ENCODE measurements at regions not wholly inside any gene's neighbourhood (a gene's known extent, or its start where the extent isn't known, plus 50 kb on each side); places are given as distances from the start of the nearest gene placed in this dataset.

DNA sequence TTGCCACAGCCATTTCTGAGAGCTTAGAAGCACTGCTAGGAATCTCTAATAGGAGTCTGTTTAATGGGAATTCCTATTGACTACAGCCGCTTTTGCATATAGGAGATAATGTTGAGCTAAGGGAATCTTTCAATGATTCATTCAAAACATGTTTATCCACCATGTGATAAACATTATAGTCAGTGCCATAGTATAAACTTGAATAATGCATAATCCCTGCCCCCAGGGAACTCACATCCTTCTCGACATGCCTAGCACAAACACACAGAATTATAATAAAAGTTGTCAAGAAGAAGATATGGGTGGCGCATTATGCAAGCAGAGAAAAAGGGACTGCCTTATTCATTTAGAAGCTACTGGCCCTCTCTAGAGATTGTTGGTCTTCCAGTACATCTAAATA is 248.0 kb downstream of the DAD1 start:
- intact Hi-C loops (cut with micrococcal nuclease): no loop called here
- H3K14ac ChIP-seq (replicated peaks; ENCODE audit: low read depth, low read length): no peak overlapping the region
- no peak overlapping the region for H3K27ac ChIP-seq (ENCODE audit: insufficient read depth, low read length)
- in situ Hi-C loops (cut with MboI; ENCODE audit: low sequenced_read_pairs): no loop called here
- no peak overlapping the region for H3K18ac ChIP-seq (ENCODE audit: low read depth, low read length)
- no peaks in the 10 kb centered on the region for H4K20me1 ChIP-seq (ENCODE audit: insufficient read depth, low read length)
- H4K91ac ChIP-seq (ENCODE audit: insufficient read depth, low read depth, low read length): no peak overlapping the region
- no peaks in the 10 kb centered on the region for H3K79me1 ChIP-seq (ENCODE audit: low read depth in 1 of 2, low read length in 2 of 2)
- DNase-seq (no peak), ATAC-seq (ENCODE audit: low read depth) (no peak)
- BruUV-seq (replicated peaks): no TSS peak
- H3K9ac ChIP-seq (ENCODE audit: low read depth, low read length): no peak overlapping the region
- H2BK20ac ChIP-seq (ENCODE audit: low read depth, low read length): no peak overlapping the region
- H3K23ac ChIP-seq (ENCODE audit: low read depth, low read length): no peak overlapping the region
- WGBS, 2 experiments (ENCODE audit: extremely low coverage in 2 of 2, insufficient read length in 1 of 2): no CpG with 5 or more reads among the region's 3 CpGs
- no peak overlapping the region for H2BK15ac ChIP-seq (ENCODE audit: low read depth, low read length)
- H2BK5ac ChIP-seq (ENCODE audit: low read depth, low read length, poor library complexity, severe bottlenecking): no peak overlapping the region
- H3K9me3 ChIP-seq (ENCODE audit: control insufficient read depth, insufficient read depth, low read length): peaks cover 4% of the 10 kb centered on the region
- H2BK120ac ChIP-seq (ENCODE audit: low read depth, low read length): no peak overlapping the region
- no peak overlapping the region for H2AFZ ChIP-seq (replicated peaks; ENCODE audit: low read length, poor library complexity)
- H2AK9ac ChIP-seq (replicated peaks; ENCODE audit: low read depth, low read length, poor library complexity): no peak overlapping the region
- H4K8ac ChIP-seq (ENCODE audit: low read depth in 2 of 2, low read length in 2 of 2): no peak overlapping the region
- no peaks in the 10 kb centered on the region for H3K36me3 ChIP-seq (ENCODE audit: control insufficient read depth, insufficient read depth, low read length)
- TF ChIP-seq SMC3 (IDR thresholded peaks at IDR 0.05; ENCODE audit: low read depth, low read length) (no peak), BHLHE40 (IDR thresholded peaks at IDR 0.05; ENCODE audit: low read depth, low read length) (no peak), CHD1 (IDR thresholded peaks at IDR 0.05; ENCODE audit: low read depth, low read length) (no peak), ELK1 (IDR thresholded peaks at IDR 0.05; ENCODE audit: borderline replicate concordance, low read depth, low read length) (no peak), CEBPB (IDR thresholded peaks at IDR 0.05; ENCODE audit: low read depth, low read length) (no peak), RCOR1 (IDR thresholded peaks at IDR 0.05; ENCODE audit: insufficient replicate concordance, low read length) (no peak), FOS (IDR thresholded peaks at IDR 0.05; ENCODE audit: low read depth, low read length) (no peak), MAFK (IDR thresholded peaks at IDR 0.05; ENCODE audit: low read depth, low read length) (no peak), USF2 (IDR thresholded peaks at IDR 0.05; ENCODE audit: low read depth, low read length) (no peak), RAD21 (IDR thresholded peaks at IDR 0.05; ENCODE audit: low read length) (no peak), RFX5 (IDR thresholded peaks at IDR 0.05; ENCODE audit: low read depth, low read length) (no peak), NFE2L2 (IDR thresholded peaks at IDR 0.05; ENCODE audit: low read depth, low read length) (no peak), MAZ (IDR thresholded peaks at IDR 0.05; ENCODE audit: borderline replicate concordance, low read depth, low read length) (no peak), POLR2A (IDR thresholded peaks at IDR 0.05; ENCODE audit: low read depth, low read length) (no peak), MXI1 (IDR thresholded peaks at IDR 0.05; ENCODE audit: borderline replicate concordance, low read depth, low read length) (no peak)
- TF ChIP-seq, protein P1, sequence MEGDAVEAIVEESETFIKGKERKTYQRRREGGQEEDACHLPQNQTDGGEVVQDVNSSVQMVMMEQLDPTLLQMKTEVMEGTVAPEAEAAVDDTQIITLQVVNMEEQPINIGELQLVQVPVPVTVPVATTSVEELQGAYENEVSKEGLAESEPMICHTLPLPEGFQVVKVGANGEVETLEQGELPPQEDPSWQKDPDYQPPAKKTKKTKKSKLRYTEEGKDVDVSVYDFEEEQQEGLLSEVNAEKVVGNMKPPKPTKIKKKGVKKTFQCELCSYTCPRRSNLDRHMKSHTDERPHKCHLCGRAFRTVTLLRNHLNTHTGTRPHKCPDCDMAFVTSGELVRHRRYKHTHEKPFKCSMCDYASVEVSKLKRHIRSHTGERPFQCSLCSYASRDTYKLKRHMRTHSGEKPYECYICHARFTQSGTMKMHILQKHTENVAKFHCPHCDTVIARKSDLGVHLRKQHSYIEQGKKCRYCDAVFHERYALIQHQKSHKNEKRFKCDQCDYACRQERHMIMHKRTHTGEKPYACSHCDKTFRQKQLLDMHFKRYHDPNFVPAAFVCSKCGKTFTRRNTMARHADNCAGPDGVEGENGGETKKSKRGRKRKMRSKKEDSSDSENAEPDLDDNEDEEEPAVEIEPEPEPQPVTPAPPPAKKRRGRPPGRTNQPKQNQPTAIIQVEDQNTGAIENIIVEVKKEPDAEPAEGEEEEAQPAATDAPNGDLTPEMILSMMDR (conservative IDR thresholded peaks at IDR 0.05; ENCODE audit: low read depth, low read length): no peak
- H3K56ac ChIP-seq (ENCODE audit: extremely low read depth, insufficient read depth, low read length): no peak overlapping the region
- H3K4me2 ChIP-seq (ENCODE audit: low read depth, low read length): no peak overlapping the region
- ChIA-PET POLR2A (ENCODE audit: unreplicated experiment) (no interaction called here), CTCF (interaction anchor here (0.6 kb wide), 1 partner anchor 609 kb away, joined by 3 read pairs; no protein-coding TSS in a partner anchor)
- no peak overlapping the region for H4K5ac ChIP-seq (ENCODE audit: low read depth, low read length)
- H3K4me1 ChIP-seq (ENCODE audit: control insufficient read depth, insufficient read depth, low read length): no peaks in the 10 kb centered on the region
- no peak overlapping the region for H3K4me3 ChIP-seq (ENCODE audit: insufficient read depth, low read depth, low read length)
- dilution Hi-C loops (cut with HindIII; ENCODE audit: low sequenced_read_pairs, unreplicated experiment): no loop called here
- no peak overlapping the region for H2AK5ac ChIP-seq (ENCODE audit: low read depth, low read length)
- H3K9me1 ChIP-seq (ENCODE audit: insufficient read depth, low read length): no peaks in the 10 kb centered on the region; the same call in 1 of the 2 replicates
- H3K4ac ChIP-seq (ENCODE audit: low read depth, low read length): no peak overlapping the region
- no peaks in the 10 kb centered on the region; the same call in 1 of the 2 replicates for H3K27me3 ChIP-seq (ENCODE audit: control insufficient read depth, insufficient read depth, low read length)

Measured in IMR-90 (cell line).